GM12865 (cell line): ENCODE measurements at regions not wholly inside any gene's neighbourhood (a gene's known extent, or its start where the extent isn't known, plus 50 kb on each side); places are given as distances from the start of the nearest gene placed in this dataset.
A peak's percentile ranks its signal among the peaks of the same experiment; 100 is the strongest.

Experiments used
- DNase-seq: peaks from one replicate; pipeline ENCODE4 v3.0.0; 2010; ENCODE audit warnings: low read depth
- H3K4me3 ChIP-seq: 2 replicates; pipeline ENCODE4 v1.5.1; 2011; ENCODE audit warnings: mild to moderate bottlenecking, low read depth, low read length, control low read depth
- CTCF ChIP-seq: IDR thresholded peaks from 2 replicates; pipeline ENCODE4 v1.5.1; 2011; ENCODE audit warnings: low read length, control low read depth, low read depth, inconsistent platforms; ENCODE audit not compliant: insufficient read depth; ENCODE audit errors: missing control alignments

GRCh38 chrX:44733931-44734330 lies 109.9 kb upstream of the DUSP21 start:
- TF ChIP-seq CTCF, result no peak
- H3K4me3 ChIP-seq, result no peak overlapping the region
- no peak for DNase-seq

- no peak for TF ChIP-seq CTCF
- H3K4me3 ChIP-seq, result no peak overlapping the region
- DNase-seq, result no peak
Measured at GRCh38 chrX:44731160-44731559, 112.7 kb upstream of the DUSP21 start.

- H3K4me3 ChIP-seq, result no peak overlapping the region
- DNase-seq, result no peak
- no peak for TF ChIP-seq CTCF
Measured at GRCh38 chrX:44723426-44723825, 120.4 kb upstream of the DUSP21 start.

GRCh38 chrX:44708470-44708869 lies 135.4 kb upstream of the DUSP21 start:
- peak; percentile 0 for DNase-seq
- no peak for TF ChIP-seq CTCF
- H3K4me3 ChIP-seq, result no peak overlapping the region

GRCh38 chrX:44705817-44706551 lies 137.8 kb upstream of the DUSP21 start:
- H3K4me3 ChIP-seq, result no peak overlapping the region
- no peak for TF ChIP-seq CTCF
- DNase-seq, result no peak

GRCh38 chrX:44698357-44698756 lies 145.5 kb upstream of the DUSP21 start:
- TF ChIP-seq CTCF, result no peak
- DNase-seq, result no peak
- H3K4me3 ChIP-seq, result no peak overlapping the region

GRCh38 chrX:44693255-44693654 lies 150.6 kb upstream of the DUSP21 start:
- no peak for TF ChIP-seq CTCF
- no peak for DNase-seq
- H3K4me3 ChIP-seq, result no peak overlapping the region
